ENCODE measurements at regions not wholly inside any gene's neighbourhood (a gene's known extent, or its start where the extent isn't known, plus 50 kb on each side); places are given as distances from the start of the nearest gene placed in this dataset.
A peak's percentile ranks its signal among the peaks of the same experiment; 100 is the strongest.
"Not testable (repeated sequence)": the region's sequence is repeated elsewhere in the genome, so short reads cannot be mapped to it uniquely, and the experiment has no call there.

- WGBS, 3 donors, result 31 to 72% (median 32%) methylated on average over 1 of the region's 1 CpG
- H3K36me3 ChIP-seq (ENCODE audit: control insufficient read depth in 3 of 3, insufficient read depth in 2 of 3, low read depth in 1 of 3, low read length in 3 of 3), result no peaks in the 10 kb centered on the region
Measured at GRCh38 chr20:59110607-59111006, 53.0 kb upstream of the ZNF831 start.

GRCh38 chr20:59105581-59105980 is 58.0 kb upstream of the ZNF831 start:
- no peak overlapping the region for H3K4me3 ChIP-seq (ENCODE audit: low read depth in 1 of 3, low read length in 3 of 3)
- no peaks in the 10 kb centered on the region for H3K9me3 ChIP-seq (ENCODE audit: control insufficient read depth in 2 of 2, insufficient read depth in 1 of 2, low read depth in 1 of 2, low read length in 1 of 2)
- FAIRE-seq, result no peak
- no peaks in the 10 kb centered on the region for H3K4me1 ChIP-seq (ENCODE audit: control insufficient read depth in 3 of 3, insufficient read depth in 2 of 3, low read depth in 1 of 3, low read length in 2 of 3)
- H3K27me3 ChIP-seq (ENCODE audit: control insufficient read depth in 3 of 3, insufficient read depth in 3 of 3, low read length in 3 of 3), result no peaks in the 10 kb centered on the region
- WGBS, 3 donors, result 64 to 81% (median 67%) methylated on average over 4 of the region's 4 CpGs
- no peak overlapping the region for H3K27ac ChIP-seq (ENCODE audit: low read depth in 1 of 3, low read length in 2 of 3)
- no peaks in the 10 kb centered on the region for H3K36me3 ChIP-seq (ENCODE audit: control insufficient read depth in 3 of 3, insufficient read depth in 2 of 3, low read depth in 1 of 3, low read length in 3 of 3)
- DNase-seq, result no peak

More at GRCh38 chr20:59110607-59111006, 53.0 kb upstream of the ZNF831 start:
- Histone ChIP-seq H3K4me1 (ENCODE audit: control insufficient read depth in 3 of 3, insufficient read depth in 2 of 3, low read depth in 1 of 3, low read length in 2 of 3) (no peaks in the 10 kb centered on the region), H3K27ac (ENCODE audit: low read depth in 1 of 3, low read length in 2 of 3) (no peak overlapping the region), H3K27me3 (ENCODE audit: control insufficient read depth in 3 of 3, insufficient read depth in 3 of 3, low read length in 3 of 3) (no peaks in the 10 kb centered on the region), H3K4me3 (ENCODE audit: low read depth in 1 of 3, low read length in 3 of 3) (no peak overlapping the region), H3K9me3 (ENCODE audit: control insufficient read depth in 2 of 2, insufficient read depth in 1 of 2, low read depth in 1 of 2, low read length in 1 of 2) (no peaks in the 10 kb centered on the region)
- FAIRE-seq (peak; percentile 90), DNase-seq (no peak)

GRCh38 chr20:59104831-59105230 is 58.8 kb upstream of the ZNF831 start:
- Histone ChIP-seq H3K9me3 (ENCODE audit: control insufficient read depth in 2 of 2, insufficient read depth in 1 of 2, low read depth in 1 of 2, low read length in 1 of 2) (no peaks in the 10 kb centered on the region), H3K27ac (ENCODE audit: low read depth in 1 of 3, low read length in 2 of 3) (no peak overlapping the region), H3K36me3 (ENCODE audit: control insufficient read depth in 3 of 3, insufficient read depth in 2 of 3, low read depth in 1 of 3, low read length in 3 of 3) (no peaks in the 10 kb centered on the region), H3K27me3 (ENCODE audit: control insufficient read depth in 3 of 3, insufficient read depth in 3 of 3, low read length in 3 of 3) (no peaks in the 10 kb centered on the region), H3K4me1 (ENCODE audit: control insufficient read depth in 3 of 3, insufficient read depth in 2 of 3, low read depth in 1 of 3, low read length in 2 of 3) (no peaks in the 10 kb centered on the region), H3K4me3 (ENCODE audit: low read depth in 1 of 3, low read length in 3 of 3) (no peak overlapping the region)
- no peak for DNase-seq
- WGBS, 3 donors, result 65 to 80% (median 73%) methylated on average over 2 of the region's 2 CpGs
- no peak for FAIRE-seq

- H3K27me3 ChIP-seq (ENCODE audit: control insufficient read depth in 3 of 3, insufficient read depth in 3 of 3, low read length in 3 of 3), result no peaks in the 10 kb centered on the region
- H3K9me3 ChIP-seq (ENCODE audit: control insufficient read depth in 2 of 2, insufficient read depth in 1 of 2, low read depth in 1 of 2, low read length in 1 of 2), result no peaks in the 10 kb centered on the region
- no peaks in the 10 kb centered on the region for H3K36me3 ChIP-seq (ENCODE audit: control insufficient read depth in 3 of 3, insufficient read depth in 2 of 3, low read depth in 1 of 3, low read length in 3 of 3)
- FAIRE-seq (no peak), DNase-seq (no peak)
- H3K4me1 ChIP-seq (ENCODE audit: control insufficient read depth in 3 of 3, insufficient read depth in 2 of 3, low read depth in 1 of 3, low read length in 2 of 3), result no peaks in the 10 kb centered on the region
- H3K4me3 ChIP-seq (ENCODE audit: low read depth in 1 of 3, low read length in 3 of 3), result no peak overlapping the region
- 53 to 82% (median 74%) methylated on average over 1 of the region's 1 CpG for WGBS, 3 donors
- H3K27ac ChIP-seq (ENCODE audit: low read depth in 1 of 3, low read length in 2 of 3), result no peak overlapping the region
Measured at GRCh38 chr20:59103573-59103972, 60.0 kb upstream of the ZNF831 start.

- no peak for FAIRE-seq
- 66 to 69% (median 66%) methylated on average over 4 of the region's 4 CpGs for WGBS, 3 donors
- no peaks in the 10 kb centered on the region for H3K9me3 ChIP-seq (ENCODE audit: control insufficient read depth in 2 of 2, insufficient read depth in 1 of 2, low read depth in 1 of 2, low read length in 1 of 2)
Measured at GRCh38 chr20:59102841-59103299, 60.3 kb upstream of the PRELID3B start.

GRCh38 chr20:59101961-59102360 is 59.4 kb upstream of the PRELID3B start:
- WGBS, 3 donors, result 63 to 79% (median 72%) methylated on average over 5 of the region's 5 CpGs
- Histone ChIP-seq H3K4me1 (ENCODE audit: control insufficient read depth in 3 of 3, insufficient read depth in 2 of 3, low read depth in 1 of 3, low read length in 2 of 3) (no peaks in the 10 kb centered on the region), H3K27me3 (ENCODE audit: control insufficient read depth in 3 of 3, insufficient read depth in 3 of 3, low read length in 3 of 3) (no peaks in the 10 kb centered on the region), H3K27ac (ENCODE audit: low read depth in 1 of 3, low read length in 2 of 3) (no peak overlapping the region), H3K4me3 (ENCODE audit: low read depth in 1 of 3, low read length in 3 of 3) (no peak overlapping the region), H3K9me3 (ENCODE audit: control insufficient read depth in 2 of 2, insufficient read depth in 1 of 2, low read depth in 1 of 2, low read length in 1 of 2) (no peaks in the 10 kb centered on the region), H3K36me3 (ENCODE audit: control insufficient read depth in 3 of 3, insufficient read depth in 2 of 3, low read depth in 1 of 3, low read length in 3 of 3) (no peaks in the 10 kb centered on the region)
- FAIRE-seq (no peak), DNase-seq (no peak)

More at GRCh38 chr20:59102841-59103299, 60.3 kb upstream of the PRELID3B start:
- H3K27ac ChIP-seq (ENCODE audit: low read depth in 1 of 3, low read length in 2 of 3), result no peak overlapping the region
- no peak for DNase-seq
- H3K36me3 ChIP-seq (ENCODE audit: control insufficient read depth in 3 of 3, insufficient read depth in 2 of 3, low read depth in 1 of 3, low read length in 3 of 3), result no peaks in the 10 kb centered on the region
- H3K27me3 ChIP-seq (ENCODE audit: control insufficient read depth in 3 of 3, insufficient read depth in 3 of 3, low read length in 3 of 3), result no peaks in the 10 kb centered on the region
- H3K4me3 ChIP-seq (ENCODE audit: low read depth in 1 of 3, low read length in 3 of 3), result no peak overlapping the region
- no peaks in the 10 kb centered on the region for H3K4me1 ChIP-seq (ENCODE audit: control insufficient read depth in 3 of 3, insufficient read depth in 2 of 3, low read depth in 1 of 3, low read length in 2 of 3)

- H3K4me1 ChIP-seq (ENCODE audit: control insufficient read depth in 3 of 3, insufficient read depth in 2 of 3, low read depth in 1 of 3, low read length in 2 of 3); H3K27me3 ChIP-seq (ENCODE audit: control insufficient read depth in 3 of 3, insufficient read depth in 3 of 3, low read length in 3 of 3); H3K27ac ChIP-seq (ENCODE audit: low read depth in 1 of 3, low read length in 2 of 3); FAIRE-seq; H3K9me3 ChIP-seq (ENCODE audit: control insufficient read depth in 2 of 2, insufficient read depth in 1 of 2, low read depth in 1 of 2, low read length in 1 of 2); H3K36me3 ChIP-seq (ENCODE audit: control insufficient read depth in 3 of 3, insufficient read depth in 2 of 3, low read depth in 1 of 3, low read length in 3 of 3); H3K4me3 ChIP-seq (ENCODE audit: low read depth in 1 of 3, low read length in 3 of 3); DNase-seq: not testable (repeated sequence)
- 57 to 65% (median 61%) methylated on average over 3 of the region's 3 CpGs for WGBS, 3 donors
Measured at GRCh38 chr20:59099864-59100263, 57.3 kb upstream of the PRELID3B start.

- no peaks in the 10 kb centered on the region for H3K36me3 ChIP-seq (ENCODE audit: control insufficient read depth in 3 of 3, insufficient read depth in 2 of 3, low read depth in 1 of 3, low read length in 3 of 3)
- H3K4me1 ChIP-seq (ENCODE audit: control insufficient read depth in 3 of 3, insufficient read depth in 2 of 3, low read depth in 1 of 3, low read length in 2 of 3), result no peaks in the 10 kb centered on the region
- no peaks in the 10 kb centered on the region for H3K27me3 ChIP-seq (ENCODE audit: control insufficient read depth in 3 of 3, insufficient read depth in 3 of 3, low read length in 3 of 3)
- no peak overlapping the region for H3K4me3 ChIP-seq (ENCODE audit: low read depth in 1 of 3, low read length in 3 of 3)
- H3K27ac ChIP-seq (ENCODE audit: low read depth in 1 of 3, low read length in 2 of 3), result no peak overlapping the region
- DNase-seq (no peak), FAIRE-seq (no peak)
- H3K9me3 ChIP-seq (ENCODE audit: control insufficient read depth in 2 of 2, insufficient read depth in 1 of 2, low read depth in 1 of 2, low read length in 1 of 2), result no peaks in the 10 kb centered on the region
- WGBS, 3 donors, result 74 to 87% (median 75%) methylated on average over 3 of the region's 3 CpGs
Measured at GRCh38 chr20:59095140-59095539, 52.6 kb upstream of the PRELID3B start.

- Histone ChIP-seq H3K27me3 (ENCODE audit: control insufficient read depth in 3 of 3, insufficient read depth in 3 of 3, low read length in 3 of 3) (no peaks in the 10 kb centered on the region), H3K36me3 (ENCODE audit: control insufficient read depth in 3 of 3, insufficient read depth in 2 of 3, low read depth in 1 of 3, low read length in 3 of 3) (no peaks in the 10 kb centered on the region), H3K4me3 (ENCODE audit: low read depth in 1 of 3, low read length in 3 of 3) (no peak overlapping the region), H3K4me1 (ENCODE audit: control insufficient read depth in 3 of 3, insufficient read depth in 2 of 3, low read depth in 1 of 3, low read length in 2 of 3) (no peaks in the 10 kb centered on the region), H3K9me3 (ENCODE audit: control insufficient read depth in 2 of 2, insufficient read depth in 1 of 2, low read depth in 1 of 2, low read length in 1 of 2) (no peaks in the 10 kb centered on the region), H3K27ac (ENCODE audit: low read depth in 1 of 3, low read length in 2 of 3) (no peak overlapping the region)
- 91 to 94% (median 91%) methylated on average over 8 of the region's 8 CpGs for WGBS, 3 donors
- DNase-seq (no peak), FAIRE-seq (no peak)
Measured at GRCh38 chr20:59094576-59094975, 52.0 kb upstream of the PRELID3B start.

Measured in small intestine (tissue), 7 donors.